NCI-H2081 treated with DMSO at 0.1 percent for 48 hours (cell line): ENCODE measurements at regions not wholly inside any gene's neighbourhood (a gene's known extent, or its start where the extent isn't known, plus 50 kb on each side); places are given as distances from the start of the nearest gene placed in this dataset.

Experiments used
- DNase-seq: peaks from one replicate; lab custom pipeline; 2025; lab: John Stamatoyannopoulos, UW

DNA sequence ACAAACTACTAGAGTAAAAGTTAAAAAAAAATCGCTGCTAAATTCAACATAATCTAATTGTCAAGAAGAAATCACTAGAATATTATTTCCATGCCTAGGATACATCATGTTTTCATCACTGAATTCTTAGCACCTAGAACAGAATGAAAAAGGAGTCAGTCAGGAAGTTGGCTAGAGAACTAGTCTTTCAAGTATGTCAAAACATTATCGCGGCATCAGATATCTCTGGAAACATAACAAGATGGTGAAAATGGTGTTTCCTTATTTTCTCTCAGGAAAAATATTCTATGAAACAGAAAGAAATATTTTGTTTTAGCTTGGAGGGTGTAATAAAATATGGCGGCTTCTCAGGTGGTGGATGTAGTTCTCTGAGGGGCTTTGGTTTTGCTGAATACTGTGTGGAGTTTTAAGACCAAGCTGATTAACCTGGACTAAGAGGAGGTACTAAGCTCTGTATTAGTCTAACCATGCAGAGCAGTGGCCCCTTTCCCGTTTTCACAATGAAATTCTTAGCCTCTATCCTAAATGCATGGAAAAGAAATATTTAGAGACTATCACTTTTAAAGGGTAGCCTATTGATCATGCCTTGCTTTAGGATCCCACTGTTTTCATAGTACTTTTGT is 205.6 kb downstream of the MDFIC start:
- no peak for DNase-seq

DNA sequence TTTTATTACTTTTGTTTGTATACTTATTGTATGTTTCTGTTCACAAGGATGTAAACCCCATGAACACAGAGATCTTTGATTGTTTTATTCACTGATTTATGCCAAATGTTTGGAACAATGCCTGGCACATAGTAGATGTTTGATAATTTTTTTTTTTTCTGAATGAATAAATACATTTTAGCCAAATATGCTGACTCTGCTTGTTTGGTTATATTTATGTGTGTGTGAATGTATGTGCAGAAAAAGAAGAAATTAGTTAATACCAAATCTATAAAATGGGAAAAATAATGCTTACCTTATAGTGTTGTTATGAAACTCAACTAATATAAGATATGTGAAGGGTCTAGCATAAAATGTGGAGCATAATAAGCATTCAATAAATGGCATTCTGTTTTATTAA is 203.9 kb downstream of the MDFIC start:
- no peak for DNase-seq

DNA sequence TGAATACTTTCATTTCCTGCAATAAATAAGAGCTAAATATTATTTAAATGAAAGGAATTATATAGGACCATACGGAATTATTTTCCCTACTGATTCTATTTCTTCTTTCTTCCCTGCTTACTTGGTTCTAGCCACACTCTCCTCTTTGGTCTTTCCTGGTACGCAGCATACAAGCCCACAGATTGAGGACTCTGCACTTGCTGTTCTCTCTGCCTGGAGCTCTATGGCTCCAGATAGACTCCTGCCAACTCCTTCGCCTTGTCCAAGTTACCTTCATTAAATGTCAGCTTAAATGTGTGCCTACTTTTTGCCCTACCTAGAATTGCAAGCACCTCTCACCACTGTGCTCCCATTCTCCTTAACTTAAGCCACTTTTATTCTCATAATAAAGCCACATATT is 203.4 kb downstream of the MDFIC start:
- DNase-seq: no peak

DNA sequence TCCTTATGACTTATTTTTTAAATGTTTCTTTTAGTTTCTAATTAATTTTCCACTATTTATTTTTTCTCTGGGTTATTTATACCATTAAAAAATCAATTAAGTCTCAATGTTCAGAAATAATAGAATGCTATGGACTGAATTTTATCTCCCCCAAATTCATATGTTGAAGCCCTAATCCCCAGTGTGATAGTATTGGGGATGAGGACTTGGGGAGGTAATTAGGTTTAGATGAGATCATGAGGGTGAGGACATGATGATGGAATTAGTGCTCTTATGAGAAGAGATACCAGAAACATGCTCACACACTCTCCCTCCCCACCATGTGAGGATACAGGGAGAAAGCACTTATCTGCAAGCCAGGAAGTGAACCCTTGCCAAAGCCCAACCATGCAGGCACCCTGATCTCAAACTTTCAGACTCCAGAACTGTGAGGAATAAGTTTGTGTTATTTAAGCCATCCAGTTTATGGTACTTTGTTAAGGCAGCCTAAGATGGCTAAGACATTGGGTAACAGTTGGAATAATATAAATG is 202.6 kb downstream of the MDFIC start:
- DNase-seq: no peak

DNA sequence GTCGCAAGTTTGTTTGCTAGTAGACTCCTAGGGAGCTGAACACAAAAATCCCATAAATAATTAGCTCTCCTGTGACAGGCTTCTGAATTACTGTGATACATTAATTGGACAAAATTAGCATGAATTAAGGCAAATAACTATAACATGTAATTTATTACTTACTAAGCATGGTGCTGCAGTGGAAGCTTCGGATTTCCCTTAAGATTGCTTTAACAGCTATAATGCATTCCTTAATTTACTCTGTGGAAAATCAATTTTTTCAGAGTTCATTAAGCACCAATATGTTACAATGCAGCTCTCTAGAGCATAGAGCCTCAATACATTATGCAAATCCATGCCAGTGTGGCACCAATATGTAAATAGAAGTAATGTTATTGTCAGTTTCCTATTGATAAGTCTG is 201.5 kb downstream of the MDFIC start:
- DNase-seq: no peak

DNA sequence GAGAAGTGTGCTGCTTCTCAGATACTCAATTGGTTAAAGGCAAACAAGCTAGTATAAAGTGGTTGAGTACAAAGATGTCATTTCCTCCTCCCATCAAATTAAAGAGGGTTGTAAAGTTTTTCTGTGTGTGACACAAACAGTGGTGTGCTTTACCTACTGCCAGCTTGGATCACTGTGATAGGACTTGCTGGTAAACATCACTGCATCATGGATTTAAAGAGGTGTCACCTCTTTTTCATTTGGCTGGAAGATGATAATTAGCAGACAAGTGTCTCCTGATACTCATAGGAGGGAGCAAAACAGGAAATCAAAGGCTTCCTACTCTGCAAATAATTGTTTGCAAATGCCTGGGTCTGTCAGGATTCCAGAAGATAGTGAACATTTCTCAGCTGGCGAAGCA is 200.5 kb downstream of the MDFIC start:
- no peak for DNase-seq

DNA sequence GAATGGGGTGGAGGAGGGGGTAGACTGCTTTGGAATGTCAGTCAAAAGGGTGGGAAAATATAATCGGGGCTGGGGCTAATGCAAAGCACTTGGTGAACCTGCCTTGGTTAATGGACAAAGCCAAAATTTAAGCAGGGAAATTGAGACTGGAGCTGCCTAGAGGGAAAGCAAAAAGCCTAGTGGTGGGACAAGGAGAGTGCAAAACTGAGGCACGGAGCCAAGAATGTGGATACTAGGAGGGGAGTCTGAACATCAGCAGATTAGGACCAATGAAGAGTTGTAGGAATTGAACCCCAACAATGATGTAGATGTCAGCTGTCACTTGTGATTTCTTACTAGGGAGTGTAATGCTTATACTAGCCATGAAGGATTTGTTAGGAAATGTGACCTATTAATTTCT is 195.9 kb downstream of the MDFIC start:
- DNase-seq: no peak

DNA sequence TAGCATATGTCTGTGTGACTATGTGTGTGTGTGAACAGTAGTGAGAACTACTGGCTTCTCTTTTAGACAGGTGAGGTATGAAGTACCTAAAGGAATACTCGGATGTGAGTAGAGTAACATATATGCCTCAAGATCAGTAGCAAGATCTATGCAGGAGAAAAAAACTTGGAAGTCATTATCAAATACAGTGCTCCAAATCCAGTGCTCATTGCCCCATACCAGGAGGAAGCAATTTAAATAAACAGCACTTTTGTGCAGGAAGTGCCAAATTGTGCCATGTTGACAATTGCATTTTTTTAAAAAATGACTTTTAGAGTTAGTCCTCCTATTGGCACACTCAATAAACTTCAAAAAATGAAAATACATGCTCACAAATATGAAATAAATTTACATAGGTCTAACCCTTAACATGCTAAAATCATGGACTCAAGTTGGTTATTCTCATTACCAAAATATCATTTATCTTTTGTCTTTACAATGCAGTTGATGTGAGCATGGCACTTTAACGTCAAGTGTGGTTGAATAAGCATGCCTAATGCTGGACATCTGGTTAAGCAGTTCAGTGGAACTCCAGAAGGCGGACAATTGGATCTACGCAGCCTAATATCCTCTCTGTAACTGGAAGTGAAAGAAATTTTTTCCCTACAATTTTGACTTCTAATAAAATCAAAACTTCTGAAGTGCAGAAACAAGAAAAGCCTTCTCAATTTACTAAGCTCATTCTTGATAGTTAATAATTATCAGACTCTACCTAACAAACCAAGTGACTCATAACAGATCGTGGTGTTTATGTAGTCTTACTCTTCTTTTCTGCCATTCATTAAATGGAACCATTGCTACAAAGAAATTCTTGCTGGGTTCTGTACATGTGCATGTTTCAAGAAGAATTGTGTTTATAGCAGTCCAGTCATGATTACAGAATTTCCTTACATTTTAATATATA is 195.2 kb downstream of the MDFIC start:
- no peak for DNase-seq

DNA sequence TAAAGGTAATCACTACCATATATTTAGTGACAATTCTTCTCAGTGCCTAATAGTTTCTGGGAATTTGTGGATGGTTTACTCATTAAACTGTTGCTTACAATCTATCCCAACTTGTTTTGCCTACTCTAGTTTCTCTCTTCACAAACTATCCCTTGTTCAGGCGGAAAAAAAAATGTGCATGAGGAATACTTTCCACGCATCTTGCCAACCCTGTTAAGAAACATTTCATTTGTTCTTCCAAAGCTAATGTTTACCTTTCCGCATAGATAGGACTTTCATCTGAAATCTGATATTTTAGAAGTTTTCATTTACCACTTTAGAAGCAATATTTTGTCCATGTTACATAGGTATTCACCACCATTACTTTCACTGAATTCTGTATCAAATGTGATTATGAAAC is 191.9 kb downstream of the MDFIC start:
- DNase-seq: no peak

DNA sequence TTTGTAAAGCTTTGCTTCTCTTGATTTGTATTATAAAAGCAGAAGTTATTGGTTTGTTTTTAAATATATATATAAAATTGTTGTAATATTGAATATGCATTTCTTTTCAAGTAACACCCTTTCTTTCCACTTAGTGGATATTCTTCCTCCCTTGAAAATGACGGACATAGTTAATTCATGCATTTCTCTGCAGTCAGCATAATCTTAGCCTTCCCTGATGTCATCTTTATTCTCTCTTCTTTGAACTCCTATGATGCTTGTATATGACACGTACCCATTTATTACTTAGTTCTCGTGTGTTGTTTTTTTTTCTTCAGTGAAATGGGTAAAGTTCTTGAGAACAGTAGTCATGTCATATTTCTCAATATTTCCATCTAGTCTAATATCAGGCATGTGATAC is 191.2 kb downstream of the MDFIC start:
- no peak for DNase-seq

DNA sequence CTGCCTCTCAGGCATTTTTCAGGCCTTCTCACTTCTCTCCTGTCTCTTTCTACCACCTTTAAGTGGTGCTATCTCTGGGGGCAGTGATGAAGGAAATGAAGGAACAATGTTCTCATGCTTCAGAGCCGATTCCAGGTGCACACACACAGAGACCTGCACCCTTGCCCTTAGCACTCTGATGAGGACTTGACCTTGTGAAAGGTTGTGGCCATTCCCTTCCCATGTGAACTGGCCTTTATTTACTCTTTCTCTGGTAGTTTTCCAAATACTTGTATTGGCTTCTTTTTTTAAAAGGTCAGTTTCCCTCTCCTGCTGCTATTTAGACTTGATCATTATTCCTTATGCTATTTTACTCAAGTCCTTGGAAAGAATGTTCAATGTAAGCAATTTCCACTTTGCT is 188.6 kb downstream of the MDFIC start:
- DNase-seq: no peak

DNA sequence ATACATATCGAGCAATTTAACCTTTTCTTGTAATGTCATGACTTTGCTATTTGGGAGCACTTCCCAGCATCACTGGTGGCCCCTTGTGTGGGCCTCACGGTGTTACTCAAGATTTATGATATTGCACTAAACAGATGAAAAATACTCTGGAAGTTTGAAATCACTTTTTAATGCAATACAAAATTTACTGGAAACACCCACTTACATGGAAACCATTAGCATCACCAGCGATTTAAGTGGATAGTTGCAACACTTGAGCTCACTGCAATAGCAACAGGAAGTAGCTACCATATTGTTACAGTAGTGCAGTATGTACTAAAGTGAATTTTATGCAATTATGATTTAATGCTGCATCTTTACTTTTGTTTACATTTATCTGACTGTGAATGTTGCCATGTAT is 184.4 kb downstream of the MDFIC start:
- no peak for DNase-seq

DNA sequence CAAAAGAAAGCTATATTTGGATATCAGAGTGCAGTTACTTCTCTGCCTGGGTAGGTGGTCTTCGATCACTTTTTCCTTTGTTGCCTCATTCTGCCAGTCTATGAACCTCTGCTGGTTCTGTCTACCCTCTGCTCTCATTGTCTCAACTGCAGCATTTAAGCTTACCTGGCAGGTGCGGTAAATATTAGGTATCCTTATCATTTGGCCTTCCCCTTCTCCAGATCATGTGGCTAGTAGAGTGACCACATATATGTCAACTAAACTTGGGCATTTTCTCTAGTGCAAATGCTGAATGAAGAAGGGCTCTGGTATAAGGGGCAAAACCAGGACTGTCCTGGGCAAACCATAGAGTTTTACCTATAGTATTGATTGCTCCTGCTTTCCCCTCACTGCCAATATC is 180.8 kb downstream of the MDFIC start:
- no peak for DNase-seq

DNA sequence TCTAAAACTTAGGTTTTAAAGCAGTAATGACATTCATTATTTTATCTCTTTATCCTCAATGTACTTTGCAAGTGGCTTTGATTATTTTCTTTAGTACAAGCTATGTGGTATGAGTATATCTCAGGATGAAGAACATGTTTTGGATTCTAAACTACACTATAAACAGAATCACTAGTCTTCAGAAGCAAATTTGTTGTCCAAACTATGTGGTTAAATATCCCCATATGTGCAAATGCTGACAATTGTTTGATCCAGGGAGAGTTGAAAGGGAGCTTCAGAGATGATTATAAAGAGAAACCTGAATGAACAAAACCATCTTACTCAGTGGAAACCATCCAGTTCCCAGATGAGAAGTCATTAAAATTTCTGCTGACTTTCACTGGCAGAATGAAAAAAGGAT is 179.3 kb downstream of the MDFIC start:
- DNase-seq: no peak

DNA sequence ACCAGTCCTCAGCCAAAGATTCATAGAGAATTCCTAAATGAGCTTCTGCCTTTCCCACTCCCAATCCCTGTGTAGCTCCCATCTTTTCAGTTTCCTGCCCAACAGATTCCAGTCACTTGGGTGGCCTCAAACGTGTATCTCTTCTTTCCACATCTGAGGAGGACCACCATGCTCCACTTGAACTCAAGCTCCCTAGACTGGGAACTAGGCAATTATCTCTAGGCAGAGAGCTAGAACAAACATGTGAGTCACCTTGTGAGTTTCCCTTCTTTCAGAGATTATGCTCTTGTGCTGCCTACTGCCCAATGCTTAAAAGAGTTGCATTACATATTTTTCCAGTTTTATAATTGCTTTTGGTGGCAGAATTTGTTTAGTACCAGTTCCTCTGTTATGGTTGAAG is 178.0 kb downstream of the MDFIC start:
- DNase-seq: no peak

DNA sequence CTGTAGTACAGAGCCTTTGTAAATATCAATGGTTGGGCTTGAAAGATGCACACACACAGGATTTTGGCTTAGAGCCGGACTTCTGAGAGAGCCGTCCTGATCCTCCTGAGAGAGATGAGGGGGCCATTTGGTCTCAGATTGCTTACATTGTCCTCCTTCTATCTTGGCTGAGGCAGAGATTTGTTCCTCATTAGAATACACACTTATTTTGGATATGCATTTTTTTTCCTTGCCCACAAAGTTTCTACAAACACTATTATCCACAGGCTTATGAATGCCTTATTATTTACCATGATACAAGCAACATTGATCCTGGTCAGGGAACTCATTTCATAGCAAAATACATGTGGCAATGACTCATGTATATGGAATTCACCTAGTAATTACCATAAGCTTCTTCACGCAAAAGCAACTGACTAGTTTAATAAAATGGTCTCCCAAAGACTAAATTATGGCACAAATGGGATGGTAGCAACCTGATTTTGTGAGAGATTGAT is 175.3 kb downstream of the MDFIC start:
- no peak for DNase-seq

DNA sequence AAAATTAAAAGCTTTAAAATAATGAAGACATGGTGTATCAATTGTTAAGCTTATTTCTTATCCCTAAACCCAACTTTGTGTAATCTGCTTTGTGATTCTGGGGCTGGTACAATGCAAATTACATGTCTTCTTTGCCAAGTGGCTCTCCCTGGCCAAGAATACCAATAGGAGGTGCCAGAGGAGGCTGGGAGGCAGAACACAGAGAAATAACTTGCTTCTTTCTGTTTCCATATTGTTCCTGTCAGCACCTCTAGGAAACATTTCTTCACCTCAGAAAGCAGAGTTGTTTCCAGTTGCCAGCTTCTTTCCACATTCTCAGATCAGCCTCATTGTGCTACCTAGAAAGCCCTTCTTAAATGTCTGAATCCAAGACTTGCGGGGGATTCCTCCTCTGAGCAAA is 174.4 kb downstream of the MDFIC start:
- no peak for DNase-seq

DNA sequence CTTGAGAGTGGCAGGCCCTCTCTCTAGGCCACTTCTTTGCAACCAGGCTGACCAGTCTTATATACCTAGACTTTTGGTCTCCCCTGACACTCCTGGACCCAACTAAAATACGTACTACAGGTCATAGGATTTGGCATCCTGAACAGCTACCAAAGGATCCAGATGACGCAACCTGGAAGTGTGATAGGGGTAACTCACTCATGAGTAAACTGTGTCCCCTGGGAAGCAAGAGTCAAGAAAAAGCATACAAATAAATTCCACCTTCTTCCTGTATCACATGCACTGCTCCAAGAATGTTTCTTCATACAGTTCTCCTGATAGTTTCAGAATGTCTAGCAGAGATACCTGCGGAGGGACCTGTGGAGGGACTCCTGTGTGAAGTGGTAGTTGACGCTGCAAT is 172.3 kb downstream of the MDFIC start:
- no peak for DNase-seq

DNA sequence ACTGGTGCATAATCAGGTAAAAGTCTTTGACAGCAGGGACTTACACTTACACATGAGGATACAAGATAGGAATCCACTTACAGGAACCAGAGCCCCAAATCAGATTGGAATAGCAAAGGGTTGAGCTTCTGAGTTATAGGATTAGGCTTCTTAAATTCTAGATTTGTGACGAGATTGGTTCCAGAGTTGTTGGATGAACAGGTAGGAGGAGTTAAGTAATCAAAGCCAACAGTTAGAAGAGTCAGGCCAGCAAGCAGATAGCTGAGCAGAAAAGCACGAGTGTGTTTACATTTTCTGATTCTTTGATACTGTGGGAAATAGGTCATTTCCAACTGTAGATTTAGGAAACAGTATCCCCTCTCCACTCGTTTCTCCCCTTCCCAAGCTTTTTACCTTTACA is 167.0 kb downstream of the MDFIC start:
- DNase-seq: no peak

DNA sequence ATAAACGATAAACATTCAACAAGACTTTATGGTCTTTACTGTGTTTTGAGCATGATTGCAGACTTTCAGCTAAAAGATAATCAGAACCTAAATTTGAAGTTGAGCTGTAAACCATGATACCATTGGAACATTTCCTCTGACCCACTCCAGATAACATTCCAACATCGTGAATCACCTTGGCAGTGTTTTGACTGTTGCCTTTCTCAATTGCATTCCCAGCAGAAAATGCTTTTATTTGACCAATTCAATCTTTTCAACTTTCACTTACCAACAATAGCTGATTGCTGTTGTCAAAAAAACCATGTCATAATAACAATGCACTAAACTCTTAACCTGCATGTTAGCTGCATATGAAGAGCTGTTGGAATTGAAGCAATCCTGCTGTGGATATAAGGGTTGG is 165.5 kb downstream of the MDFIC start:
- DNase-seq: no peak

DNA sequence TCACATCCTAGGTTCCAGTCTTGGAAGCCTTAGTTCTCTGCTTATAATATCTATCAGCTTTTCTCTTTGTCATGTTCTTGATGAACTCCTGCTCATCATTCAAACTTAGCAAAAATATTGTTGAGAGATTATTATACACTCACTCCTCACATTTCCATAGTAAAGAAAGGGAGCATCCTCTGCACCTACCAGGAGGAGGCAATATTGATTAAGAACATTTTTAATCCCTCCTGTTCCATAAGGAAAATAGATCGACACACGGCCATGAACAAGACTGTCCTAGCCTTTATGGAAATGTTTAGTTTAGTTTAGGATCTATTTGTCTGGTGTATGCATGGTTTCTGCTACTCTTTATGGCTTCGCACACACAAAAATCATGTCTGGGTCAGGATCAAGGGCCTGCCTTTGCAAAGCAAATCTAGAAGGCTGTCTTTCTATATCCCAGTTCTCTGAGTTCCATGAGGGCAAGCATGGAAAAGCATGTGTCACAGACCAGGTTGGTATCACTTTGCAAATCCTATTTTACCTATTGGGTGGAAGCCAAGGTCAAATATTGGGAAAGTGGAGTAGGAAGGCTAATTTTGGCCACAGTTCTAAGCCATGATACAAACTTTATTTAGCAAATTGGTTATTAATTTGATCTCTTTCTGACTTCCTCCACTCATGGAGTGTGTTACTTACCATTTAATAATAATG is 164.4 kb downstream of the MDFIC start:
- DNase-seq: no peak

DNA sequence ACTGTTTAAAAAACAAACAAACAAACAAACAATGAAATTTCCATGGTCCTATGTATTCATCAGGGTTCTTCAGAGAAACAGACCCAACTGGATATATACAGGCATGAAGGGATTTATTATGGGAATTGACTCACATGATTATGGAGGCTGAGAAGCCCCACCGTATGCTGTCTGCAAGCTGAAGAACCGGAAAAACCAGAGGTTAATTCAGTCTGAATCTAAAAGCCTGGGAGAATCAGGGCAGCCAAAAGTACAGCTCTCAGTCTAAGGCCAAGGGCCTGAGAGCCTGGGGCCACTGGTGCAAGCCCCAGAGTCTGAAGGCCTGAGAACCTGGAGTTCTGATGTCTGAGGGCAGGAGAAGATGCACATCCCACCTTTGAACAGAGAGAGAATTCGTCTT is 163.5 kb downstream of the MDFIC start:
- no peak for DNase-seq

DNA sequence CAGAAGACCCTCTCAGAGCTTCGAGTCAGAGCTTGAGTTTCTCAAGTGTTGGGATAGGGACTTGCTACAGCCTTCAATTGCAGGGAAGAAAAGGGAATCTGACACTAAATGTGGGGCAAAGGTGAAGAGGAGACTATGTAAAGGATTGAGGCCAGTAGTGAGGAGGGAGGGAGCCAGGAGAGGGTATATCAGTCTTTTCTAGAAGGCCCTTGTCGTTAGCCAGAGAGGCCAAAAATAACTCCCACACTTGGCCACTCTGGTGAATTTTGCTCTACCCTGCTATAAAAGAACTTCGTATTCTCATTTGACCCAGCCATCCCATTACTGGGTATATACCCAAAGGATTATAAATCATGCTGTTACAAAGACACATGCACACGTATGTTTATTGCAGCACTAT is 162.0 kb downstream of the MDFIC start:
- no peak for DNase-seq
